Smooth muscle cell (in vitro differentiated cells): ENCODE measurements at regions not wholly inside any gene's neighbourhood (a gene's known extent, or its start where the extent isn't known, plus 50 kb on each side); places are given as distances from the start of the nearest gene placed in this dataset.

ENCODE experiments used
- DNase-seq: peaks from one replicate; lab custom pipeline; 2025; ENCODE audit not compliant: unreplicated experiment; lab: John Stamatoyannopoulos, UW
- H2AFZ ChIP-seq: fragments of 200-600 bp; sonication (generic); 2 replicates; pipeline ENCODE4 v1.6.0; 2016; ENCODE audit warnings: antibody characterized with exemption, low read depth, mild to moderate bottlenecking
- H3F3A ChIP-seq: fragments of 200-600 bp; sonication (generic); 2 replicates; pipeline ENCODE4 v1.6.0; 2017; ENCODE audit warnings: antibody characterized with exemption, low read depth
- H3K27ac ChIP-seq: fragments of 200-600 bp; sonication (generic); 2 replicates; pipeline ENCODE4 v1.5.1; 2016; ENCODE audit warnings: low read depth, mild to moderate bottlenecking
- H3K27me3 ChIP-seq: fragments of 200-600 bp; sonication (generic); 2 replicates; pipeline ENCODE4 v1.6.1; 2016; ENCODE audit warnings: low read depth, mild to moderate bottlenecking
- H3K36me3 ChIP-seq: fragments of 200-600 bp; sonication (generic); 2 replicates; pipeline ENCODE4 v1.5.1; 2016; ENCODE audit warnings: low read depth
- H3K4me1 ChIP-seq: fragments of 200-600 bp; sonication (generic); 2 replicates; pipeline ENCODE4 v1.5.1; 2016; ENCODE audit warnings: low read depth
- H3K4me2 ChIP-seq: fragments of 200-600 bp; sonication (generic); 2 replicates; pipeline ENCODE4 v1.6.0; 2016; ENCODE audit warnings: mild to moderate bottlenecking
- H3K4me3 ChIP-seq: fragments of 200-600 bp; sonication (generic); 2 replicates; pipeline ENCODE4 v1.5.1; 2016; ENCODE audit warnings: mild to moderate bottlenecking
- H3K79me2 ChIP-seq: fragments of 200-600 bp; sonication (generic); 2 replicates; pipeline ENCODE4 v1.6.0; 2016; ENCODE audit warnings: low read depth, mild to moderate bottlenecking
- H3K9ac ChIP-seq: fragments of 200-600 bp; sonication (generic); 2 replicates; pipeline ENCODE4 v1.6.0; 2016; ENCODE audit warnings: low read depth
- H3K9me3 ChIP-seq: fragments of 200-600 bp; sonication (generic); replicated peaks from 2 replicates; pipeline ENCODE4 v1.5.1; 2016; ENCODE audit warnings: low read depth
- H4K20me1 ChIP-seq: fragments of 200-600 bp; sonication (generic); 2 replicates; pipeline ENCODE4 v1.6.0; 2016; ENCODE audit warnings: low read depth
- CTCF ChIP-seq: fragments of 200-600 bp; sonication (generic); IDR thresholded peaks from 2 replicates; pipeline ENCODE4 v1.5.1; 2017; ENCODE audit warnings: borderline replicate concordance, mild to moderate bottlenecking, antibody characterized with exemption; ENCODE audit not compliant: insufficient read depth, poor library complexity, severe bottlenecking
- WGBS: methylation state at CpG from one replicate; pipeline ENCODE4 v1.1.7; 2016; ENCODE audit warnings: low lambda C conversion rate; 5-methylcytosine and 5-hydroxymethylcytosine counted together

DNA sequence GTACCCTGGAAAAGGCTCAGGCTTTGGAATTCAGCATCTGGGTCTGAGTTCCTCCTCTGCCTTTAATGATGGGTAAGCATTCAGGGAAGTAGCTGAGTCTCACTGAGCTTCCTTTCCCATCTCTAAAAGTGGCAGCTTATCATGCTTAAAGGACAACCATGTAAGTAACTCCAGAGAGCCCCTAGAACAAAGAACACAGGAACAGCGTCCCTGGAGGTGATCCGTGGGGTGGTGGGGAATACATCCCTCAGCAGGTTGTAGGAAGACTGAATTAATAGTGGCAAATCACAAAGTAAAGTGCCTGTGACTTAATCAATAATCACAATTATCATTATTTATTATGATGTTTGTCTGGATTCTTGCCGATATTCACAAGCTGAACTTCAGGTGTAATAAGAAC, 114.7 kb upstream of the ISX start:
- no peak overlapping the region for H2AFZ ChIP-seq
- 86% methylated on average over 3 of the region's 3 CpGs for WGBS
- no peak overlapping the region for H3K9ac ChIP-seq
- no peak overlapping the region for H3K27ac ChIP-seq
- no peak for DNase-seq
- no peaks in the 10 kb centered on the region for H3K36me3 ChIP-seq
- no peak for TF ChIP-seq CTCF
- no peaks in the 10 kb centered on the region for H4K20me1 ChIP-seq
- H3K4me1 ChIP-seq: peaks cover 10% of the 10 kb centered on the region
- H3K4me2 ChIP-seq: no peak overlapping the region
- no peaks in the 10 kb centered on the region for H3F3A ChIP-seq
- H3K79me2 ChIP-seq: no peaks in the 10 kb centered on the region
- H3K27me3 ChIP-seq: no peaks in the 10 kb centered on the region
- H3K4me3 ChIP-seq: no peak overlapping the region
- H3K9me3 ChIP-seq: no peaks in the 10 kb centered on the region

GRCh38 chr22:34960005-34960404, 106.0 kb upstream of the ISX start:
- Histone ChIP-seq H3K4me1 (peaks cover 4% of the 10 kb centered on the region), H3K4me3 (no peak overlapping the region), H3K9ac (no peak overlapping the region), H2AFZ (no peak overlapping the region), H3F3A (no peaks in the 10 kb centered on the region), H3K4me2 (no peak overlapping the region), H3K9me3 (no peaks in the 10 kb centered on the region), H4K20me1 (no peaks in the 10 kb centered on the region), H3K36me3 (no peaks in the 10 kb centered on the region), H3K27me3 (no peaks in the 10 kb centered on the region), H3K79me2 (no peaks in the 10 kb centered on the region), H3K27ac (no peak overlapping the region)
- DNase-seq: no peak
- TF ChIP-seq CTCF: no peak
- WGBS: 77% methylated on average over 5 of the region's 5 CpGs

DNA sequence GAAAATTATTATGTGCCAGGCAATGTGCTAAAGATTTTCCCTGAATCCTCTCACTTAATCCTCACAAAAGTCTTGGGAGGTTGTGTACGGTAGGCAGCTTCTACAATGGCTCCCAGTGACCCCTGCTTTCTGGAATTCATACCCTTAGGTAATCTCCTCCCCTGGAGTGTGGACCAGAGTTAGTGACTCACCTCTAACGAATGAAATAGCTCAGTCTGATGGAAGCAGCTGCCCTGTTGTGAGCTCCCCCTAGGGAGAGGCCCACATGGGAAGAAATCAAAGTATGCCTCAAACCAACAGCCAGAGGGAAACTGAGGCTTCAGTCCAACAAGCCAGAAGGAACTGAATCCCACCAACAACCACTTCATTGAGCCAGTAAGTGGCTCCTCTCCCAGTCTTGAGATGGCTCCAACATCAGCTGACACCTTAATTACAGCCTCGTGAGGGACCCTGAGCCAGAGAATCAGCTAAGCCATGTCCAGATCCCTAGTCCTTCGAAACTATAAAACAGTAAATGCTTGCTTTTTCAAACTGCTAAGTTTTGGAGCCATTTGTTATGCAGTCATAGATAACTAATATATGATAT, 98.9 kb upstream of the ISX start:
- Histone ChIP-seq H2AFZ (no peak overlapping the region), H3K4me3 (no peak overlapping the region), H3K36me3 (no peaks in the 10 kb centered on the region), H3K4me1 (peaks cover 2% of the 10 kb centered on the region), H3K4me2 (no peak overlapping the region), H3K27ac (no peak overlapping the region), H3F3A (no peaks in the 10 kb centered on the region), H3K9me3 (no peaks in the 10 kb centered on the region), H4K20me1 (no peaks in the 10 kb centered on the region), H3K27me3 (no peaks in the 10 kb centered on the region), H3K9ac (no peak overlapping the region), H3K79me2 (no peaks in the 10 kb centered on the region)
- peak; percentile 9 for TF ChIP-seq CTCF
- DNase-seq: no peak
- whole genome bisulfite sequencing: 48% methylated on average over 4 of the region's 4 CpGs
